Posterior vena cava (tissue), 2 donors: ENCODE measurements at regions not wholly inside any gene's neighbourhood (a gene's known extent, or its start where the extent isn't known, plus 50 kb on each side); places are given as distances from the start of the nearest gene placed in this dataset.

Source experiments
- DNase-seq: peaks from one replicate; pipeline ENCODE4 v3.0.0-alpha.2; 2020; ENCODE audit warnings: low spot score
- intact Hi-C, 2 donors: fragments of 100-400 bp; cut with DNase I; formaldehyde crosslinking; loops; one replicate each; pipeline versions ENCODE4 v1.14.1 to v1.14.2; 2022 to 2023
- donor health status: DM: yes; HTN: yes; CAD: no.
- donor health status: DM: yes; HTN: yes; CAD: no.

GRCh38 chr3:43783987-43784639 lies 93.4 kb downstream of the ABHD5 start:
- DNase-seq, result no peak
- intact Hi-C loops, result no loop called here

GRCh38 chr3:43784640-43785011 lies 93.9 kb downstream of the ABHD5 start:
- intact Hi-C loops, result no loop called here
- DNase-seq, result no peak

- intact Hi-C loops, result no loop called here
- no peak for DNase-seq
Measured at GRCh38 chr3:43785551-43785950, 94.8 kb downstream of the ABHD5 start.

GRCh38 chr3:43786102-43786501 lies 95.4 kb downstream of the ABHD5 start:
- intact Hi-C loops, result no loop called here
- DNase-seq, result no peak

GRCh38 chr3:43786526-43787305 lies 96.0 kb downstream of the ABHD5 start:
- no peak for DNase-seq
- intact Hi-C loops, result no loop called here

- no peak for DNase-seq
- intact Hi-C loops, result no loop called here
Measured at GRCh38 chr3:43787330-43787729, 96.6 kb downstream of the ABHD5 start.

GRCh38 chr3:43789028-43789427 lies 98.3 kb downstream of the ABHD5 start:
- intact Hi-C loops, result no loop called here
- DNase-seq, result no peak

- intact Hi-C loops, result no loop called here
- no peak for DNase-seq
Measured at GRCh38 chr3:43790060-43790459, 99.3 kb downstream of the ABHD5 start.

- intact Hi-C loops, result no loop called here
Measured at GRCh38 chr3:43790476-43790875, 99.7 kb downstream of the ABHD5 start.

GRCh38 chr3:43791246-43791645 lies 100.5 kb downstream of the ABHD5 start:
- DNase-seq, result no peak
- intact Hi-C loops, result no loop called here

More at GRCh38 chr3:43790476-43790875, 99.7 kb downstream of the ABHD5 start:
- no peak for DNase-seq

- DNase-seq, result no peak
- intact Hi-C loops, result no loop called here
Measured at GRCh38 chr3:43792904-43793303, 102.2 kb downstream of the ABHD5 start.

GRCh38 chr3:43793648-43794372 lies 103.1 kb downstream of the ABHD5 start:
- no peak for DNase-seq
- intact Hi-C loops, result no loop called here

GRCh38 chr3:43794776-43795175 lies 104.0 kb downstream of the ABHD5 start:
- DNase-seq, result no peak

GRCh38 chr3:43795491-43795890 lies 104.8 kb downstream of the ABHD5 start:
- DNase-seq, result no peak
- intact Hi-C loops, result no loop called here

More at GRCh38 chr3:43794776-43795175, 104.0 kb downstream of the ABHD5 start:
- intact Hi-C loops, result no loop called here

- DNase-seq, result no peak
Measured at GRCh38 chr3:43796041-43796596, 105.4 kb downstream of the ABHD5 start.

GRCh38 chr3:43797794-43798193 lies 107.1 kb downstream of the ABHD5 start:
- DNase-seq, result no peak
- intact Hi-C loops, result no loop called here

More at GRCh38 chr3:43796041-43796596, 105.4 kb downstream of the ABHD5 start:
- intact Hi-C loops, result no loop called here

GRCh38 chr3:43810797-43811196 lies 120.1 kb downstream of the ABHD5 start:
- no peak for DNase-seq
- intact Hi-C loops, result no loop called here

GRCh38 chr3:43814461-43814860 lies 123.7 kb downstream of the ABHD5 start:
- no peak for DNase-seq
- intact Hi-C loops, result no loop called here

GRCh38 chr3:43816372-43816771 lies 125.6 kb downstream of the ABHD5 start:
- intact Hi-C loops, result loop anchor here in 1 of 2 donors (5.0 kb wide), 1 partner anchor 111 kb away; no protein-coding TSS in a partner anchor
- DNase-seq, result no peak

GRCh38 chr3:43817064-43817463 lies 126.3 kb downstream of the ABHD5 start:
- DNase-seq, result no peak
- intact Hi-C loops, result loop anchor here in 1 of 2 donors (5.0 kb wide), 1 partner anchor 110 kb away; no protein-coding TSS in a partner anchor
